GM23338 (cell line): ENCODE measurements at regions not wholly inside any gene's neighbourhood (a gene's known extent, or its start where the extent isn't known, plus 50 kb on each side); places are given as distances from the start of the nearest gene placed in this dataset.

Experiments used
- ATAC-seq: fragments of 200-7000 bp; cut with Tn5 transposase; 3 replicates; pipeline ENCODE4 v1.9.1; 2020
- DNase-seq: peaks from one replicate; pipeline ENCODE4 v3.0.0-alpha.2; 2015; ENCODE audit warnings: low spot score
- H2AFZ ChIP-seq: fragments of 200-600 bp; sonication (generic); 2 replicates; pipeline ENCODE4 v1.8.0; 2016; ENCODE audit warnings: antibody characterized with exemption, mild to moderate bottlenecking, moderate library complexity
- H3F3A ChIP-seq: fragments of 200-600 bp; sonication (generic); replicated peaks from 2 replicates; pipeline ENCODE4 v1.8.0; 2017; ENCODE audit warnings: antibody characterized with exemption, mixed run types, low read depth
- H3K27ac ChIP-seq: fragments of 200-600 bp; sonication (generic); 2 replicates; pipeline ENCODE4 v1.6.1; 2016; ENCODE audit warnings: low read depth
- H3K27me3 ChIP-seq: fragments of 200-600 bp; sonication (generic); 2 replicates; pipeline ENCODE4 v1.8.0; 2016; ENCODE audit warnings: mild to moderate bottlenecking, mixed run types, moderate library complexity; ENCODE audit not compliant: insufficient read depth
- H3K36me3 ChIP-seq: fragments of 200-600 bp; sonication (generic); 2 replicates; pipeline ENCODE4 v1.8.0; 2016; ENCODE audit warnings: mild to moderate bottlenecking; ENCODE audit not compliant: insufficient read depth
- H3K4me1 ChIP-seq: fragments of 200-600 bp; sonication (generic); 2 replicates; pipeline ENCODE4 v1.8.0; 2016; ENCODE audit warnings: mild to moderate bottlenecking, moderate library complexity; ENCODE audit not compliant: insufficient read depth
- H3K4me2 ChIP-seq: fragments of 200-600 bp; sonication (generic); 2 replicates; pipeline ENCODE4 v1.7.1; 2017; ENCODE audit warnings: mixed run types
- H3K4me3 ChIP-seq: fragments of 200-600 bp; sonication (generic); 2 replicates; pipeline ENCODE4 v1.6.1; 2016; ENCODE audit warnings: mixed run types
- H3K79me2 ChIP-seq: fragments of 200-600 bp; sonication (generic); replicated peaks from 2 replicates; pipeline ENCODE4 v1.8.0; 2017; ENCODE audit warnings: mild to moderate bottlenecking; ENCODE audit not compliant: insufficient read depth
- H3K9me2 ChIP-seq: fragments of 200-600 bp; sonication (generic); 2 replicates; pipeline ENCODE4 v1.8.0; 2017; ENCODE audit not compliant: insufficient read depth
- H4K20me1 ChIP-seq: fragments of 200-600 bp; sonication (generic); replicated peaks from 2 replicates; pipeline ENCODE4 v1.8.0; 2017; ENCODE audit warnings: mild to moderate bottlenecking; ENCODE audit not compliant: insufficient read depth
- H3K27ac Mint-ChIP-seq: 2 replicates; pipeline ENCODE4 v1.8.0; 2020; ENCODE audit warnings: inconsistent platforms, mild to moderate bottlenecking, moderate library complexity, mixed read lengths
- H3K27me3 Mint-ChIP-seq: 3 replicates; pipeline ENCODE4 v1.8.0; 2022; ENCODE audit warnings: low read depth, mild to moderate bottlenecking, moderate library complexity, mixed read lengths, inconsistent platforms; ENCODE audit not compliant: insufficient read depth, poor library complexity
- H3K36me3 Mint-ChIP-seq: 3 replicates; pipeline ENCODE4 v1.8.0; 2021; ENCODE audit warnings: low read depth, mild to moderate bottlenecking, inconsistent platforms, moderate library complexity, mixed read lengths
- H3K4me1 Mint-ChIP-seq: 3 replicates; pipeline ENCODE4 v1.8.0; 2020; ENCODE audit warnings: mild to moderate bottlenecking, inconsistent platforms, mixed read lengths
- H3K4me3 Mint-ChIP-seq: 3 replicates; pipeline ENCODE4 v1.8.0; 2021; ENCODE audit warnings: moderate library complexity, mild to moderate bottlenecking, inconsistent platforms, mixed read lengths
- H3K9me3 Mint-ChIP-seq: 3 replicates; pipeline ENCODE4 v1.8.0; 2020; ENCODE audit warnings: moderate library complexity, mild to moderate bottlenecking, inconsistent platforms, mixed read lengths
- CTCF ChIP-seq, 2 experiments: fragments of 200-600 bp in 1 of 2; sonication (generic) in 1 of 2; conservative IDR thresholded peaks; 2 replicates each; pipeline versions ENCODE4 v1.5.1 to v1.6.1; 2016 to 2017; ENCODE audit warnings: antibody characterized with exemption in 2 of 2, low read depth in 2 of 2, mild to moderate bottlenecking in 2 of 2, moderate library complexity in 1 of 2
- JUNB ChIP-seq: IDR thresholded peaks from one replicate; pipeline ENCODE4 v1.6.1; 2016; ENCODE audit warnings: antibody characterized with exemption; ENCODE audit not compliant: unreplicated experiment
- NANOG ChIP-seq: IDR thresholded peaks from 2 replicates; pipeline ENCODE4 v1.6.1; 2016; ENCODE audit warnings: antibody characterized with exemption, borderline replicate concordance
- POLR2AphosphoS5 ChIP-seq: IDR thresholded peaks from 2 replicates; pipeline ENCODE4 v1.6.1; 2016; ENCODE audit warnings: antibody characterized with exemption, low read depth
- REST ChIP-seq: IDR thresholded peaks from one replicate; pipeline ENCODE4 v1.6.1; 2018; ENCODE audit warnings: antibody characterized with exemption; ENCODE audit not compliant: unreplicated experiment
- STAT1 ChIP-seq: IDR thresholded peaks from one replicate; pipeline ENCODE4 v1.6.1; 2016; ENCODE audit warnings: antibody characterized with exemption; ENCODE audit not compliant: unreplicated experiment
- ZNF114 ChIP-seq: fragments of 250-450 bp; sonication (Bioruptor Pico); IDR thresholded peaks from 2 replicates; pipeline ENCODE4 v1.5.0; 2020; ENCODE audit warnings: mild to moderate bottlenecking, moderate library complexity
- ZNF331 ChIP-seq: fragments of 250-450 bp; sonication (Bioruptor Pico); IDR thresholded peaks from 2 replicates; pipeline ENCODE4 v1.5.0; 2020; ENCODE audit warnings: low read depth, mild to moderate bottlenecking, moderate library complexity
- TF ChIP-seq, protein P1 (sequence below): IDR thresholded peaks from 2 replicates; pipeline ENCODE4 v1.6.1; 2016; ENCODE audit warnings: antibody characterized with exemption

DNA sequence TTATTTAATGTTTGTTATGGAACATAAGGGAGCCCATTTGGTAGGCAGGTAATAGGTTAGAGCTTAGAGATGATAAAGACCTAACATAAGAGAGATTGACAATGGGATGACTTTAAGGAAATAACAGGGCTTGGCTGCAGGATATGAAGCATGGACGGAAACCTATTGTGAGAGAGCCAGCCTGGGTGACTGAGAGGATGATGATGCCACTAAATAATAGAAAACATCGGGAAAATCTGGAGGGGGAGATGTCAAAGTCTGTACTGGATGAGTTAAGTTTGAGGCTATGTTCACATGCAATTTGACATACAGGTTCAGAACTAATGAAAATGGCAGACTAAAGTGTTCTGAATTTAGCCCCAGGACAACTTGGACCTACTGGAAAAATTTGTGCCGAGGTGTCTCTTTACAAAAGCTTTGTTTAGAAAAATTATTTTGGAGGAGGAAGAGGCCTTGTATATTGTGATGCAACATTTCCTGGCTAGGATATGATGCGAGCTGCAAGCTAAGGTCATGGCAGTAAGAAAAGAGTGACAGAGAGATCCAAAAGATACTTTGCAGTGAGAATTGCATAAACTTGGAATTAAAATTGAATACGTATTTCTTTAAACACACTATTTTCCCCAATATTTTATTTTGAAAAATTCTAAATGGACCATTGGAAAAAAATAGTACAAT is 339.3 kb upstream of the PLET1 start (continued):
- TF ChIP-seq CTCF (conservative IDR thresholded peaks at IDR 0.05; ENCODE audit: low read depth in 2 of 2) (no peak), STAT1 (no peak), ZNF114 (CRISPR knock-in tag) (no peak)
- TF ChIP-seq, protein P1, sequence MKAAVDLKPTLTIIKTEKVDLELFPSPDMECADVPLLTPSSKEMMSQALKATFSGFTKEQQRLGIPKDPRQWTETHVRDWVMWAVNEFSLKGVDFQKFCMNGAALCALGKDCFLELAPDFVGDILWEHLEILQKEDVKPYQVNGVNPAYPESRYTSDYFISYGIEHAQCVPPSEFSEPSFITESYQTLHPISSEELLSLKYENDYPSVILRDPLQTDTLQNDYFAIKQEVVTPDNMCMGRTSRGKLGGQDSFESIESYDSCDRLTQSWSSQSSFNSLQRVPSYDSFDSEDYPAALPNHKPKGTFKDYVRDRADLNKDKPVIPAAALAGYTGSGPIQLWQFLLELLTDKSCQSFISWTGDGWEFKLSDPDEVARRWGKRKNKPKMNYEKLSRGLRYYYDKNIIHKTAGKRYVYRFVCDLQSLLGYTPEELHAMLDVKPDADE, result no peak

DNA sequence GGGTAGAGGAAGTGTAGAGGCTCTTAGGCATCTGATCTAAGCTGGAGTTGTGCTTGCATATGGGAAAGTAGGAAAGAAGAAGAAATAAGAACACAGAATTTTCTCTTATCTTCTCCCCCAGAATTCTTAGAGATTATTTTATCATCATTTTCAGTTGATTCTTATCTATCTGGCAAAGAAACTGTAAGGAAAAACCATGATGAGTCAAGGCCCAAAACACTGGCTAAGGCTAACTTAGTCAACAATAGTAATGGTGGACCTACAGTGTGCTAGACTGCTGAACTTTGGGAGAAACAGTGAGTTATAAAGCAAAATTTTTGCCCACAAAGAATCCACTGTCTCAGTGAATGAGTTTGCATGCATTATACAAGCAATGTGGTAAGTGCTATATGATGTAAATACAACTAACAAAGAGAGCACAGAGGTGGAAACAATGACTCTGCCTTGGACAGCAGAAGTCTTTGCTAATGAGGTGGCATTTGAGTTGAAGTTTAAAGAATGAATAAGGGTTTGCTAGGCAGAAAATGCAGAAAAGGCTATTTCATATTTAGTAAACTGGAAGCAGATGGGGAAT is 344.5 kb upstream of the PLET1 start:
- no peaks in the 10 kb centered on the region for H3K79me2 ChIP-seq
- Mint-ChIP-seq H3K27me3 (peaks cover 2% of the 10 kb centered on the region), H3K4me3 (no peak overlapping the region), H3K4me1 (peaks cover 2% of the 10 kb centered on the region; the same call in 1 of the 3 replicates), H3K36me3 (no peaks in the 10 kb centered on the region), H3K27ac (no peak overlapping the region), H3K9me3 (no peaks in the 10 kb centered on the region)
- peaks cover 8% of the 10 kb centered on the region for H3K9me2 ChIP-seq
- no peak overlapping the region for H3K4me3 ChIP-seq
- H3K4me1 ChIP-seq, result no peaks in the 10 kb centered on the region
- no peak overlapping the region for H3K27ac ChIP-seq
- H4K20me1 ChIP-seq, result no peaks in the 10 kb centered on the region
- ATAC-seq, result no peak
- no peaks in the 10 kb centered on the region for H3F3A ChIP-seq
- no peaks in the 10 kb centered on the region for H3K27me3 ChIP-seq
- H2AFZ ChIP-seq, result no peak overlapping the region
- DNase-seq, result no peak
- H3K36me3 ChIP-seq, result no peaks in the 10 kb centered on the region
- H3K4me2 ChIP-seq, result no peak overlapping the region
- TF ChIP-seq CTCF (conservative IDR thresholded peaks at IDR 0.05; ENCODE audit: low read depth in 2 of 2) (no peak), ZNF114 (CRISPR knock-in tag) (no peak), REST (no peak), ZNF331 (CRISPR knock-in tag) (no peak), NANOG (no peak), STAT1 (no peak), JUNB (no peak), POLR2AphosphoS5 (no peak)
- TF ChIP-seq, protein P1, result no peak
